Thyroid gland (tissue), 4 donors: ENCODE measurements at regions not wholly inside any gene's neighbourhood (a gene's known extent, or its start where the extent isn't known, plus 50 kb on each side); places are given as distances from the start of the nearest gene placed in this dataset.
"Not testable (repeated sequence)": the region's sequence is repeated elsewhere in the genome, so short reads cannot be mapped to it uniquely, and the experiment has no call there.

ENCODE experiments used
- CTCF ChIP-seq, 6 experiments: fragments of 200-600 bp in 3 of 6; fragments of 450-650 bp in 3 of 6; sonication (generic) in 3 of 6; IDR thresholded peaks; one replicate each; pipeline ENCODE4 v1.5.1; 2016 to 2019; ENCODE audit warnings: antibody characterized with exemption in 6 of 6, mild to moderate bottlenecking in 2 of 6, inconsistent platforms in 1 of 6, moderate library complexity in 1 of 6
- POLR2A ChIP-seq, 2 donors: fragments of 450-650 bp; IDR thresholded peaks; one replicate each; pipeline ENCODE4 v1.6.1; 2017; ENCODE audit warnings: antibody characterized with exemption in 2 of 2, mild to moderate bottlenecking in 2 of 2, moderate library complexity in 1 of 2

DNA sequence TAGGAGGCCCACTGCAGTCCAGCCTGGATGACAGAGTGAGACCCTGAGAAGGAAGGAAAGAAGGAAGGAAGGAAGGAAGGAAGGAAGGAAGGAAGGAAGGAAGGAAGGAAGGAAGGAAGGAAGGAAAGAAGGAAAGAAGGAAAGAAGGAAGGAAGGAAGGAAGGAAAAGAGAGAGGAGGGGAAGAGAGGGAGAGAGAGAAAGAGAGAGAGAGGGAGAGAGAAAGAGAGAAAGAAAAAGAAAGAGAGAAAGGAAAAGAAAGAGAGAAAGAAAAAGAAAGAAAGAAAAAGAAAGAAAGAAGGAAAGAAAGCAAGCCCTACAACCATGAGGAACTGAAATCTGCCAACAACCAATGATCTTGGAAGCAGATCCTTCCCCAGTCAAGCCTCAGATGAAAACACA lies 124.9 kb upstream of the BCOR start:
- TF ChIP-seq CTCF, POLR2A (IDR thresholded peaks at IDR 0.05): not testable (repeated sequence)
